GM10248 (cell line): ENCODE measurements at regions not wholly inside any gene's neighbourhood (a gene's known extent, or its start where the extent isn't known, plus 50 kb on each side); places are given as distances from the start of the nearest gene placed in this dataset.

ENCODE experiments used
- CTCF ChIA-PET: fragments of 300-600 bp; sonication (Branson Sonifier 250); formaldehyde crosslinking; extraction: SDS; loops from one replicate; lab custom pipeline; 2021; ENCODE audit warnings: antibody characterized with exemption; lab: Yijun Ruan, JAX
- POLR2A ChIA-PET: fragments of 350-650 bp; sonication (Branson Sonifier 250); formaldehyde crosslinking; extraction: SDS; loops from one replicate; lab custom pipeline; 2020; ENCODE audit warnings: antibody characterized with exemption; lab: Yijun Ruan, JAX
- DNase-seq: peaks from one replicate; pipeline ENCODE4 v3.0.0; 2012; ENCODE audit errors: extremely low spot score
- CTCF ChIP-seq: IDR thresholded peaks from 2 replicates; pipeline ENCODE4 v1.5.1; 2012; ENCODE audit warnings: mild to moderate bottlenecking, low read depth; ENCODE audit errors: extremely low read depth, missing control alignments, control extremely low read depth

- CTCF ChIA-PET: no interaction called here
- POLR2A ChIA-PET: no interaction called here
- no peak for TF ChIP-seq CTCF
- DNase-seq: no peak
Measured at GRCh38 chr6:3900744-3901336, 51.7 kb downstream of the FAM50B start.

DNA sequence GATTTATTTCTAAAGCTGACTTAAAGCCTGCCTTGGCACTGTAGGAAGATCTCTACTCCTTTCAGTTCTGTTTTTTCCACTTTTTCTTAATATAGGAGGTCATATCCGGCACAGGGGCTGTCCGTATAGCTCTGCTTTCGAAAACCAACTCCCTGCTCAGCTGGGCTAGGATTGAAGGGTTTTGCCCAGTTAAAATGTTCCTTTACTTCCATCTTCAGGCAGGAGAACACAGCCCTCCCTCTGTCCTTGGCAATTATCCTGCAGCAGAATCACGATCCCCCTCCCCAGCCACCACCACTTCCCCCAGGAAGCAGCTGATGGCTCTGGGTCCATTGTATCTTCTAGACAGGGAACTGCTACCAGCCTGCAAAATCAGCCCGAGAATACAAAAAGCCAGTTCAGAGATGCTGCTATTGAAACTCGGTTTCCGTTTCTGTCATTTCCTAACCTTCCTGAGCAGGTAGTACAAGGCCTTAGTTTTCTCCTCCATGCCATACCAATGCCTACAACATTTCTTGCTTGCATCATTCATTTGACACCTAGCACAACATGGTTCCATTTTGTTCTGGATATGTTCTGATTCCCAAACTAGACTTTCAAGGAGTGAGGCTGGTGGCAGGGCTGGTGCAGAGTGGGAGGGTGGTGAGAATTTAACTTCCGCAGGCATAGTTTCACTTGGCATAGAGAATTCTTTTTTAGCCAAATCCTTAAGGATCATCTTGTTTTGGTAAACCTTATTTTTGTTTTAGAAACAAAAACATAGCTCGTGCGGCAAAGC, 53.9 kb downstream of the FAM50B start:
- POLR2A ChIA-PET: no interaction called here
- CTCF ChIA-PET: interaction anchor here (1.0 to 1.2 kb wide), 2 partner anchors 35 to 54 kb away, joined by 3 read pairs; partner anchors contain the start of gene FAM50B
- no peak for TF ChIP-seq CTCF

DNA sequence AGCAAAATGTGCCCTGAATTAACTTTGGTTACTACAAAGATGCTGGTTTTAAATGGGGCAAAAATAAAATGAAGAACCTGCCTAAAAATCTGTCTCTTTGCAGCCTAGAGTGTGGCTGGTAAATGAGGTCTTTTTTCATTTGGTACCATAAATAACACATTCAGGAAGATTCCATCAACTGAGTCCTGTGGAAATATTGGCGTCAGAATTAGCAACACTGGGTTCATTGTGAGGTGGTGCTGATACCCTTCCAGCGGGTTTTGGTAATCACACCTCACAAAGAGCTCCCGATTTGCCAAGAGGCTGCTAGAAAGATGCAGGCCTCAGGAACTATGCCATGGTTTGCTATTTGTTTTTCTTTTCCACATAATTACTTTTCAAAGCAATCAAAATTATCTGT, 55.3 kb downstream of the FAM50B start:
- POLR2A ChIA-PET: no interaction called here
- no peak for DNase-seq
- CTCF ChIA-PET: no interaction called here
- no peak for TF ChIP-seq CTCF

More for the DNA sequence above, 53.9 kb downstream of the FAM50B start:
- no peak for DNase-seq

GRCh38 chr6:3905945-3906845, 57.0 kb downstream of the FAM50B start:
- CTCF ChIA-PET: no interaction called here
- POLR2A ChIA-PET: no interaction called here
- no peak for TF ChIP-seq CTCF
- DNase-seq: no peak

- TF ChIP-seq CTCF: no peak
- ChIA-PET CTCF (no interaction called here), POLR2A (no interaction called here)
Measured at GRCh38 chr6:3906846-3907151, 57.6 kb downstream of the FAM50B start.

DNA sequence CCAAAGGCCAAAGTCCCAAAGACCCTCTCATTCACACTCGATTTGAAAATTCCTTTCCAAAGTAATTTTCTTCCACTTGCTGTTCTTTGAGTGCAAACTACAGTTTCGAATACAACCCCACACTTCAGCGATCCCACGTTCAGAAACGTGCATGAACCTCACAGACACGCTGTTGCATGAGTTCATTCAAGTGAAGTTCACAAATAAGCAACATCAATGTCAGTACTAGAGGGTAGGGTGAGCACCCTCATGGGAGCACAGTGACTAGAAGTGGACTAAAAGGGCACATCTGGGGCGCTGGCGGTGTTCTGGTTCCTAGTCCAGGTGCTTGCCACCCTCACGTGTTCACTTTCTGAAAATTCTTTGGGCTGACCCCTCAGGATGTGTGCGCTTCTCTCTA, 59.0 kb downstream of the FAM50B start:
- no peak for TF ChIP-seq CTCF
- DNase-seq: no peak
- ChIA-PET POLR2A (no interaction called here), CTCF (no interaction called here)

More at GRCh38 chr6:3906846-3907151, 57.6 kb downstream of the FAM50B start:
- no peak for DNase-seq
